HEK293 (cell line): ENCODE measurements at regions not wholly inside any gene's neighbourhood (a gene's known extent, or its start where the extent isn't known, plus 50 kb on each side); places are given as distances from the start of the nearest gene placed in this dataset.

Source experiments
- GLIS2 ChIP-seq: fragments of 450-650 bp; formaldehyde crosslinking; IDR thresholded peaks from 2 replicates; pipeline ENCODE4 v1.5.1; 2016; ENCODE audit warnings: missing biosample characterization, missing genetic modification characterization
- HOXC10 ChIP-seq: sonication (generic); formaldehyde crosslinking; IDR thresholded peaks from 2 replicates; pipeline ENCODE4 v1.8.1; 2023; ENCODE audit warnings: mild to moderate bottlenecking, missing genetic modification reagents
- KLF8 ChIP-seq: fragments of 450-650 bp; formaldehyde crosslinking; IDR thresholded peaks from 2 replicates; pipeline ENCODE4 v1.5.1; 2016; ENCODE audit warnings: missing biosample characterization, missing genetic modification characterization
- MYNN ChIP-seq: fragments of 450-650 bp; formaldehyde crosslinking; IDR thresholded peaks from 2 replicates; pipeline ENCODE4 v1.5.1; 2016; ENCODE audit warnings: missing biosample characterization, missing genetic modification characterization, borderline replicate concordance
- OSR2 ChIP-seq: fragments of 450-650 bp; formaldehyde crosslinking; IDR thresholded peaks from 2 replicates; pipeline ENCODE4 v1.5.1; 2016; ENCODE audit warnings: missing biosample characterization, missing genetic modification characterization
- SP3 ChIP-seq: fragments of 450-650 bp; formaldehyde crosslinking; IDR thresholded peaks from 2 replicates; pipeline ENCODE4 v1.5.1; 2016; ENCODE audit warnings: missing biosample characterization, missing genetic modification characterization
- ZBTB7A ChIP-seq: fragments of 450-650 bp; formaldehyde crosslinking; IDR thresholded peaks from 2 replicates; pipeline ENCODE4 v1.5.1; 2016; ENCODE audit warnings: low read depth, missing biosample characterization, missing genetic modification characterization
- ZFHX2 ChIP-seq: fragments of 450-650 bp; formaldehyde crosslinking; conservative IDR thresholded peaks from 2 replicates; pipeline ENCODE4 v1.5.1; 2016; ENCODE audit warnings: missing biosample characterization, missing genetic modification characterization
- ZFP3 ChIP-seq: fragments of 450-650 bp; formaldehyde crosslinking; IDR thresholded peaks from 2 replicates; pipeline ENCODE4 v1.5.1; 2016; ENCODE audit warnings: low read depth, missing biosample characterization, missing genetic modification characterization
- ZFP41 ChIP-seq: fragments of 450-650 bp; formaldehyde crosslinking; IDR thresholded peaks from 2 replicates; pipeline ENCODE4 v1.5.1; 2016; ENCODE audit warnings: missing biosample characterization, missing genetic modification characterization, borderline replicate concordance
- ZNF121 ChIP-seq: fragments of 450-650 bp; formaldehyde crosslinking; IDR thresholded peaks from 2 replicates; pipeline ENCODE4 v1.5.1; 2016; ENCODE audit warnings: missing biosample characterization, missing genetic modification characterization
- ZNF184 ChIP-seq: fragments of 450-650 bp; IDR thresholded peaks from 2 replicates; pipeline ENCODE4 v1.5.1; 2018; ENCODE audit warnings: missing biosample characterization, mild to moderate bottlenecking, missing genetic modification characterization
- ZNF202 ChIP-seq: fragments of 450-650 bp; formaldehyde crosslinking; IDR thresholded peaks from 2 replicates; pipeline ENCODE4 v1.5.1; 2016; ENCODE audit warnings: missing biosample characterization, missing genetic modification characterization, borderline replicate concordance
- ZNF214 ChIP-seq: fragments of 450-650 bp; formaldehyde crosslinking; IDR thresholded peaks from 2 replicates; pipeline ENCODE4 v1.5.1; 2017; ENCODE audit warnings: missing biosample characterization, mild to moderate bottlenecking, missing genetic modification characterization, borderline replicate concordance
- ZNF23 ChIP-seq: fragments of 450-650 bp; formaldehyde crosslinking; IDR thresholded peaks from 2 replicates; pipeline ENCODE4 v1.5.1; 2016; ENCODE audit warnings: missing biosample characterization, missing genetic modification characterization, borderline replicate concordance
- ZNF302 ChIP-seq: fragments of 450-650 bp; formaldehyde crosslinking; IDR thresholded peaks from 2 replicates; pipeline ENCODE4 v1.5.1; 2016; ENCODE audit warnings: missing biosample characterization, missing genetic modification characterization, low read depth
- ZNF324 ChIP-seq: fragments of 450-650 bp; formaldehyde crosslinking; IDR thresholded peaks from 2 replicates; pipeline ENCODE4 v1.5.1; 2016; ENCODE audit warnings: missing biosample characterization, missing genetic modification characterization
- ZNF366 ChIP-seq: fragments of 450-650 bp; formaldehyde crosslinking; conservative IDR thresholded peaks from 2 replicates; pipeline ENCODE4 v1.5.1; 2016; ENCODE audit warnings: missing biosample characterization, missing genetic modification characterization
- ZNF37A ChIP-seq: fragments of 450-650 bp; IDR thresholded peaks from 2 replicates; pipeline ENCODE4 v1.5.1; 2018; ENCODE audit warnings: missing biosample characterization, missing genetic modification characterization
- ZNF433 ChIP-seq: fragments of 450-650 bp; formaldehyde crosslinking; IDR thresholded peaks from 2 replicates; pipeline ENCODE4 v1.5.1; 2016; ENCODE audit warnings: missing biosample characterization, missing genetic modification characterization, low read depth
- ZNF473 ChIP-seq: fragments of 450-650 bp; formaldehyde crosslinking; IDR thresholded peaks from 2 replicates; pipeline ENCODE4 v1.5.1; 2017; ENCODE audit warnings: missing biosample characterization, missing genetic modification characterization
- ZNF548 ChIP-seq: fragments of 450-650 bp; formaldehyde crosslinking; IDR thresholded peaks from 2 replicates; pipeline ENCODE4 v1.5.1; 2016; ENCODE audit warnings: missing biosample characterization, missing genetic modification characterization
- ZNF558 ChIP-seq: fragments of 450-650 bp; formaldehyde crosslinking; IDR thresholded peaks from 2 replicates; pipeline ENCODE4 v1.5.1; 2016; ENCODE audit warnings: missing biosample characterization, missing genetic modification characterization
- ZNF571 ChIP-seq: fragments of 450-650 bp; formaldehyde crosslinking; IDR thresholded peaks from 2 replicates; pipeline ENCODE4 v1.5.0; 2017; ENCODE audit warnings: missing biosample characterization, missing genetic modification characterization
- ZNF624 ChIP-seq: fragments of 450-650 bp; formaldehyde crosslinking; IDR thresholded peaks from 2 replicates; pipeline ENCODE4 v1.5.1; 2017; ENCODE audit warnings: missing biosample characterization, missing genetic modification characterization
- ZNF76 ChIP-seq: fragments of 450-650 bp; formaldehyde crosslinking; IDR thresholded peaks from 2 replicates; pipeline ENCODE4; 2016; ENCODE audit warnings: low read depth, missing biosample characterization, missing genetic modification characterization, borderline replicate concordance
- ZNF791 ChIP-seq: fragments of 450-650 bp; formaldehyde crosslinking; IDR thresholded peaks from 2 replicates; pipeline ENCODE4 v1.5.1; 2016; ENCODE audit warnings: missing biosample characterization, missing genetic modification characterization
- TF ChIP-seq, protein P1 (sequence below): IDR thresholded peaks from 2 replicates; pipeline ENCODE4 v1.6.1; 2011; ENCODE audit warnings: mild to moderate bottlenecking, low read depth, low read length, borderline replicate concordance
- TF ChIP-seq, protein P2 (sequence below): fragments of 450-650 bp; formaldehyde crosslinking; IDR thresholded peaks from 2 replicates; pipeline ENCODE4 v1.5.1; 2017; ENCODE audit warnings: missing biosample characterization, missing genetic modification characterization
- TF ChIP-seq, protein P3 (sequence below): fragments of 450-650 bp; formaldehyde crosslinking; IDR thresholded peaks from 2 replicates; pipeline ENCODE4 v1.5.1; 2016; ENCODE audit warnings: missing biosample characterization, missing genetic modification characterization
- TF ChIP-seq, protein P4 (sequence below): fragments of 450-650 bp; formaldehyde crosslinking; IDR thresholded peaks from 2 replicates; pipeline ENCODE4 v1.5.1; 2016; ENCODE audit warnings: missing biosample characterization, missing genetic modification characterization
- TF ChIP-seq, protein P5 (sequence below): sonication (generic); formaldehyde crosslinking; IDR thresholded peaks from 2 replicates; pipeline ENCODE4 v1.8.1; 2022; ENCODE audit warnings: mild to moderate bottlenecking, moderate library complexity, missing genetic modification reagents
- TF ChIP-seq, protein P6 (sequence below): fragments of 450-650 bp; formaldehyde crosslinking; IDR thresholded peaks from 2 replicates; pipeline ENCODE4 v1.5.1; 2017; ENCODE audit warnings: missing biosample characterization, missing genetic modification characterization
- TF ChIP-seq, protein P7 (sequence below): fragments of 450-650 bp; formaldehyde crosslinking; IDR thresholded peaks from 2 replicates; pipeline ENCODE4 v1.5.1; 2016; ENCODE audit warnings: missing biosample characterization, missing genetic modification characterization

DNA sequence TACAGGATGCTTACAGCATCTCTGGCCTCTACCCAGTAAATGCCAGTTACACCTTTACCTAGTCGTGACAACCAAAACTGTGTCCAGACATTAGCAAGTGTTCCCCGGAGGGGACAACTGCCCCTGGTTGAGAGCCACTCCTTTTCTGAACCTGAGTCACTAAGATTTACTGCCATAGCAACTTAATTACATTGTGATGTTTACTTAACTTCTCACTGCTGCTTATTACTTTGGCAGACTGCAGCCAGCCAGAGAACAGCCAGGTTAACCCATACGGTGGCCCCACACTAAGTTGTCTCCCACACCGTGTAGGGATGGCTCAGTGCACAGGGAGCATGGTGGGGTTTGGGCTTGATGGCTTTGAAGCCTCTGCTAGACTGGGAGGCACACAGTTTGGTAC, 204.7 kb upstream of the SULF2 start (continued):
- TF ChIP-seq, protein P1, sequence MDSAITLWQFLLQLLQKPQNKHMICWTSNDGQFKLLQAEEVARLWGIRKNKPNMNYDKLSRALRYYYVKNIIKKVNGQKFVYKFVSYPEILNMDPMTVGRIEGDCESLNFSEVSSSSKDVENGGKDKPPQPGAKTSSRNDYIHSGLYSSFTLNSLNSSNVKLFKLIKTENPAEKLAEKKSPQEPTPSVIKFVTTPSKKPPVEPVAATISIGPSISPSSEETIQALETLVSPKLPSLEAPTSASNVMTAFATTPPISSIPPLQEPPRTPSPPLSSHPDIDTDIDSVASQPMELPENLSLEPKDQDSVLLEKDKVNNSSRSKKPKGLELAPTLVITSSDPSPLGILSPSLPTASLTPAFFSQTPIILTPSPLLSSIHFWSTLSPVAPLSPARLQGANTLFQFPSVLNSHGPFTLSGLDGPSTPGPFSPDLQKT, result no peak
- TF ChIP-seq, protein P2, sequence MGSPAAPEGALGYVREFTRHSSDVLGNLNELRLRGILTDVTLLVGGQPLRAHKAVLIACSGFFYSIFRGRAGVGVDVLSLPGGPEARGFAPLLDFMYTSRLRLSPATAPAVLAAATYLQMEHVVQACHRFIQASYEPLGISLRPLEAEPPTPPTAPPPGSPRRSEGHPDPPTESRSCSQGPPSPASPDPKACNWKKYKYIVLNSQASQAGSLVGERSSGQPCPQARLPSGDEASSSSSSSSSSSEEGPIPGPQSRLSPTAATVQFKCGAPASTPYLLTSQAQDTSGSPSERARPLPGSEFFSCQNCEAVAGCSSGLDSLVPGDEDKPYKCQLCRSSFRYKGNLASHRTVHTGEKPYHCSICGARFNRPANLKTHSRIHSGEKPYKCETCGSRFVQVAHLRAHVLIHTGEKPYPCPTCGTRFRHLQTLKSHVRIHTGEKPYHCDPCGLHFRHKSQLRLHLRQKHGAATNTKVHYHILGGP, result no peak
- TF ChIP-seq ZNF202 (tag by site-specific recombination) (no peak), ZNF433 (tag by site-specific recombination) (no peak), ZNF37A (tag by site-specific recombination) (no peak), ZNF558 (tag by site-specific recombination) (no peak), ZNF121 (tag by site-specific recombination) (no peak), ZNF366 (tag by site-specific recombination) (no peak), ZNF302 (no peak), KLF8 (tag by site-specific recombination) (no peak), ZNF76 (no peak), ZNF214 (tag by site-specific recombination) (no peak), OSR2 (tag by site-specific recombination) (peak; percentile 80), ZNF548 (tag by site-specific recombination) (no peak), GLIS2 (tag by site-specific recombination) (no peak), SP3 (no peak), ZNF184 (tag by site-specific recombination) (no peak), ZNF23 (tag by site-specific recombination) (no peak), ZFP3 (tag by site-specific recombination) (no peak), ZBTB7A (tag by site-specific recombination) (no peak), ZFHX2 (tag by site-specific recombination) (no peak), HOXC10 (CRISPR knock-in tag) (no peak), ZNF324 (no peak; the same call in 1 of the 2 replicates), MYNN (tag by site-specific recombination) (no peak), ZNF571 (tag by site-specific recombination) (no peak), ZNF791 (no peak), ZNF473 (tag by site-specific recombination) (no peak), ZFP41 (tag by site-specific recombination) (no peak), ZNF624 (tag by site-specific recombination) (no peak)
- TF ChIP-seq, protein P3, sequence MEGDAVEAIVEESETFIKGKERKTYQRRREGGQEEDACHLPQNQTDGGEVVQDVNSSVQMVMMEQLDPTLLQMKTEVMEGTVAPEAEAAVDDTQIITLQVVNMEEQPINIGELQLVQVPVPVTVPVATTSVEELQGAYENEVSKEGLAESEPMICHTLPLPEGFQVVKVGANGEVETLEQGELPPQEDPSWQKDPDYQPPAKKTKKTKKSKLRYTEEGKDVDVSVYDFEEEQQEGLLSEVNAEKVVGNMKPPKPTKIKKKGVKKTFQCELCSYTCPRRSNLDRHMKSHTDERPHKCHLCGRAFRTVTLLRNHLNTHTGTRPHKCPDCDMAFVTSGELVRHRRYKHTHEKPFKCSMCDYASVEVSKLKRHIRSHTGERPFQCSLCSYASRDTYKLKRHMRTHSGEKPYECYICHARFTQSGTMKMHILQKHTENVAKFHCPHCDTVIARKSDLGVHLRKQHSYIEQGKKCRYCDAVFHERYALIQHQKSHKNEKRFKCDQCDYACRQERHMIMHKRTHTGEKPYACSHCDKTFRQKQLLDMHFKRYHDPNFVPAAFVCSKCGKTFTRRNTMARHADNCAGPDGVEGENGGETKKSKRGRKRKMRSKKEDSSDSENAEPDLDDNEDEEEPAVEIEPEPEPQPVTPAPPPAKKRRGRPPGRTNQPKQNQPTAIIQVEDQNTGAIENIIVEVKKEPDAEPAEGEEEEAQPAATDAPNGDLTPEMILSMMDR (tag by site-specific recombination), result no peak
- TF ChIP-seq, protein P4, sequence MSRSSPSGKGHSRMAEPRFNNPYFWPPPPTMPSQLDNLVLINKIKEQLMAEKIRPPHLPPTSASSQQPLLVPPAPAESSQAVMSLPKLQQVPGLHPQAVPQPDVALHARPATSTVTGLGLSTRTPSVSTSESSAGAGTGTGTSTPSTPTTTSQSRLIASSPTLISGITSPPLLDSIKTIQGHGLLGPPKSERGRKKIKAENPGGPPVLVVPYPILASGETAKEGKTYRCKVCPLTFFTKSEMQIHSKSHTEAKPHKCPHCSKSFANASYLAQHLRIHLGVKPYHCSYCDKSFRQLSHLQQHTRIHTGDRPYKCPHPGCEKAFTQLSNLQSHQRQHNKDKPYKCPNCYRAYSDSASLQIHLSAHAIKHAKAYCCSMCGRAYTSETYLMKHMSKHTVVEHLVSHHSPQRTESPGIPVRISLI, result no peak
- TF ChIP-seq, protein P5, sequence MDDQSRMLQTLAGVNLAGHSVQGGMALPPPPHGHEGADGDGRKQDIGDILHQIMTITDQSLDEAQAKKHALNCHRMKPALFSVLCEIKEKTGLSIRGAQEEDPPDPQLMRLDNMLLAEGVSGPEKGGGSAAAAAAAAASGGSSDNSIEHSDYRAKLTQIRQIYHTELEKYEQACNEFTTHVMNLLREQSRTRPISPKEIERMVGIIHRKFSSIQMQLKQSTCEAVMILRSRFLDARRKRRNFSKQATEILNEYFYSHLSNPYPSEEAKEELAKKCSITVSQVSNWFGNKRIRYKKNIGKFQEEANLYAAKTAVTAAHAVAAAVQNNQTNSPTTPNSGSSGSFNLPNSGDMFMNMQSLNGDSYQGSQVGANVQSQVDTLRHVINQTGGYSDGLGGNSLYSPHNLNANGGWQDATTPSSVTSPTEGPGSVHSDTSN (CRISPR knock-in tag), result no peak; the same call in 1 of the 2 replicates
- TF ChIP-seq, protein P6, sequence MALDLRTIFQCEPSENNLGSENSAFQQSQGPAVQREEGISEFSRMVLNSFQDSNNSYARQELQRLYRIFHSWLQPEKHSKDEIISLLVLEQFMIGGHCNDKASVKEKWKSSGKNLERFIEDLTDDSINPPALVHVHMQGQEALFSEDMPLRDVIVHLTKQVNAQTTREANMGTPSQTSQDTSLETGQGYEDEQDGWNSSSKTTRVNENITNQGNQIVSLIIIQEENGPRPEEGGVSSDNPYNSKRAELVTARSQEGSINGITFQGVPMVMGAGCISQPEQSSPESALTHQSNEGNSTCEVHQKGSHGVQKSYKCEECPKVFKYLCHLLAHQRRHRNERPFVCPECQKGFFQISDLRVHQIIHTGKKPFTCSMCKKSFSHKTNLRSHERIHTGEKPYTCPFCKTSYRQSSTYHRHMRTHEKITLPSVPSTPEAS (tag by site-specific recombination), result no peak
- TF ChIP-seq, protein P7, sequence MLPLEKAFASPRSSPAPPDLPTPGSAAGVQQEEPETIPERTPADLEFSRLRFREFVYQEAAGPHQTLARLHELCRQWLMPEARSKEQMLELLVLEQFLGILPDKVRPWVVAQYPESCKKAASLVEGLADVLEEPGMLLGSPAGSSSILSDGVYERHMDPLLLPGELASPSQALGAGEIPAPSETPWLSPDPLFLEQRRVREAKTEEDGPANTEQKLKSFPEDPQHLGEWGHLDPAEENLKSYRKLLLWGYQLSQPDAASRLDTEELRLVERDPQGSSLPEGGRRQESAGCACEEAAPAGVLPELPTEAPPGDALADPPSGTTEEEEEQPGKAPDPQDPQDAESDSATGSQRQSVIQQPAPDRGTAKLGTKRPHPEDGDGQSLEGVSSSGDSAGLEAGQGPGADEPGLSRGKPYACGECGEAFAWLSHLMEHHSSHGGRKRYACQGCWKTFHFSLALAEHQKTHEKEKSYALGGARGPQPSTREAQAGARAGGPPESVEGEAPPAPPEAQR (tag by site-specific recombination), result no peak
